OCI-LY7 (cell line): ENCODE measurements at regions not wholly inside any gene's neighbourhood (a gene's known extent, or its start where the extent isn't known, plus 50 kb on each side); places are given as distances from the start of the nearest gene placed in this dataset.

Experiments used
- BruUV-seq: library from RNA; stranded (reverse); fragments of 400-500 nt; replicated peaks from 2 replicates; lab custom pipeline; 2021; lab: Mats Ljungman, UMichigan
- CTCF ChIA-PET: fragments of 300-600 bp; sonication (Branson Sonifier 250); formaldehyde crosslinking; loops from one replicate; lab custom pipeline; 2022; ENCODE audit warnings: antibody characterized with exemption; ENCODE audit not compliant: unreplicated experiment; lab: Charles Lee
- POLR2A ChIA-PET: fragments of 300-600 bp; sonication (Branson Sonifier 250); formaldehyde crosslinking; loops from one replicate; lab custom pipeline; 2022; ENCODE audit warnings: antibody characterized with exemption; lab: Charles Lee
- DNase-seq: peaks from one replicate; pipeline ENCODE4 v3.0.0-alpha.2; 2015; ENCODE audit warnings: low spot score
- H2AFZ ChIP-seq: fragments of 200-600 bp; sonication (generic), shearing (Covaris generic); 2 replicates; pipeline ENCODE4 v1.6.1; 2014; ENCODE audit warnings: mild to moderate bottlenecking, antibody characterized with exemption, low read length, moderate library complexity
- H3K27ac ChIP-seq: fragments of 200-600 bp; sonication (generic); 2 replicates; pipeline ENCODE4 v1.5.1; 2014; ENCODE audit warnings: mixed run types, low read depth, mild to moderate bottlenecking, moderate library complexity, low read length, inconsistent platforms; ENCODE audit not compliant: poor library complexity, severe bottlenecking
- H3K36me3 ChIP-seq: fragments of 200-600 bp; sonication (generic); 2 replicates; pipeline ENCODE4 v1.6.1; 2014; ENCODE audit warnings: mild to moderate bottlenecking, antibody characterized with exemption, low read length, moderate library complexity, mixed read lengths; ENCODE audit not compliant: insufficient read depth
- H3K4me1 ChIP-seq: fragments of 200-600 bp; sonication (generic); 2 replicates; pipeline ENCODE4 v1.5.1; 2014; ENCODE audit warnings: mild to moderate bottlenecking, low read length; ENCODE audit not compliant: insufficient read depth, poor library complexity, severe bottlenecking
- H3K4me2 ChIP-seq: fragments of 200-600 bp; sonication (generic); 2 replicates; pipeline ENCODE4 v1.6.1; 2014; ENCODE audit warnings: mild to moderate bottlenecking, low read length
- H3K4me3 ChIP-seq: fragments of 200-600 bp; sonication (generic); 2 replicates; pipeline ENCODE4 v1.5.1; 2014; ENCODE audit warnings: mild to moderate bottlenecking, low read depth, low read length; ENCODE audit not compliant: poor library complexity, severe bottlenecking
- H3K79me2 ChIP-seq: fragments of 200-600 bp; sonication (generic); 2 replicates; pipeline ENCODE4 v1.6.1; 2016; ENCODE audit warnings: low read depth, mild to moderate bottlenecking, low read length, moderate library complexity, mixed read lengths; ENCODE audit not compliant: insufficient read depth
- H3K9me2 ChIP-seq: fragments of 200-600 bp; sonication (generic); 2 replicates; pipeline ENCODE4 v1.6.1; 2016; ENCODE audit warnings: mild to moderate bottlenecking, low read length, mixed read lengths; ENCODE audit not compliant: insufficient read depth
- H3K9me3 ChIP-seq: fragments of 200-600 bp; sonication (generic); 2 replicates; pipeline ENCODE4 v1.6.1; 2014; ENCODE audit warnings: mild to moderate bottlenecking, mixed run types, low read length, mixed read lengths
- H4K20me1 ChIP-seq: fragments of 200-600 bp; sonication (generic); 2 replicates; pipeline ENCODE4 v1.6.1; 2014; ENCODE audit warnings: mild to moderate bottlenecking, antibody characterized with exemption, low read length, moderate library complexity, mixed read lengths; ENCODE audit not compliant: insufficient read depth
- EZH2phosphoT487 ChIP-seq: fragments of 200-600 bp; sonication (generic); IDR thresholded peaks from 2 replicates; pipeline ENCODE4 v1.6.1; 2018; ENCODE audit warnings: low read depth, borderline replicate concordance, mild to moderate bottlenecking, mixed run types, antibody characterized with exemption, low read length, moderate library complexity, mixed read lengths
- intact Hi-C: fragments of 100-400 bp; cut with micrococcal nuclease; formaldehyde crosslinking; loops from one replicate; pipeline ENCODE4 v1.10.0; 2022; ENCODE audit not compliant: unreplicated experiment
- TF ChIP-seq, protein P1 (sequence below): fragments of 200-600 bp; sonication (generic); conservative IDR thresholded peaks from 2 replicates; pipeline ENCODE4 v1.5.1; 2014; ENCODE audit warnings: mild to moderate bottlenecking, antibody characterized with exemption, low read length, moderate library complexity, mixed read lengths

GRCh38 chr18:55119434-55119833 lies 160.2 kb upstream of the CCDC68 start:
- DNase-seq, result no peak
- TF ChIP-seq, protein P1, sequence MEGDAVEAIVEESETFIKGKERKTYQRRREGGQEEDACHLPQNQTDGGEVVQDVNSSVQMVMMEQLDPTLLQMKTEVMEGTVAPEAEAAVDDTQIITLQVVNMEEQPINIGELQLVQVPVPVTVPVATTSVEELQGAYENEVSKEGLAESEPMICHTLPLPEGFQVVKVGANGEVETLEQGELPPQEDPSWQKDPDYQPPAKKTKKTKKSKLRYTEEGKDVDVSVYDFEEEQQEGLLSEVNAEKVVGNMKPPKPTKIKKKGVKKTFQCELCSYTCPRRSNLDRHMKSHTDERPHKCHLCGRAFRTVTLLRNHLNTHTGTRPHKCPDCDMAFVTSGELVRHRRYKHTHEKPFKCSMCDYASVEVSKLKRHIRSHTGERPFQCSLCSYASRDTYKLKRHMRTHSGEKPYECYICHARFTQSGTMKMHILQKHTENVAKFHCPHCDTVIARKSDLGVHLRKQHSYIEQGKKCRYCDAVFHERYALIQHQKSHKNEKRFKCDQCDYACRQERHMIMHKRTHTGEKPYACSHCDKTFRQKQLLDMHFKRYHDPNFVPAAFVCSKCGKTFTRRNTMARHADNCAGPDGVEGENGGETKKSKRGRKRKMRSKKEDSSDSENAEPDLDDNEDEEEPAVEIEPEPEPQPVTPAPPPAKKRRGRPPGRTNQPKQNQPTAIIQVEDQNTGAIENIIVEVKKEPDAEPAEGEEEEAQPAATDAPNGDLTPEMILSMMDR, result no peak
- TF ChIP-seq EZH2phosphoT487, result no peak
- Histone ChIP-seq H3K4me2 (no peak overlapping the region), H3K79me2 (no peaks in the 10 kb centered on the region), H2AFZ (no peak overlapping the region), H3K9me3 (no peaks in the 10 kb centered on the region), H4K20me1 (no peaks in the 10 kb centered on the region), H3K9me2 (no peaks in the 10 kb centered on the region), H3K36me3 (no peaks in the 10 kb centered on the region), H3K4me1 (no peaks in the 10 kb centered on the region), H3K4me3 (no peak overlapping the region), H3K27ac (no peak overlapping the region)
- no TSS peak for BruUV-seq
- CTCF ChIA-PET, result no interaction called here
- POLR2A ChIA-PET, result no interaction called here
- intact Hi-C loops, result no loop called here

DNA sequence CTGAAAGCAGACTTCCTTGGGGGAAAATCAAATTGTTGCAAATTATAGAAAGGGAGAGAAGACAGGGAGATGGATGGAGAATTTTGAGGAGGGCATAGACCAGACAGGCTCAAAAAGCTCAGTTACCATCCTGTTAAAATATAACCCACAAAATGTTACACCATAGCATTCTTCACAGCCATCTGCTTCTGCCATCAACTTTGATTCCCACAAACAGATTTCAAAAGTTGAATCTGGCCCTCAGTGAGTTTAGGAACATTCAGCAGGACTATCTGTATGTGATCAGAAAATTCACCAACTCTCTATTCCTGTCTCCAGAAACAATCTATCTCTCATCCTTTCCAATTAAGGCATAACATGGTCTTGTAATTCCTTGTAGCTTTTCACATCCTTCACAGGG lies 159.8 kb upstream of the CCDC68 start:
- ChIA-PET CTCF (no interaction called here), POLR2A (no interaction called here)
- no peak overlapping the region for H3K4me2 ChIP-seq
- H3K27ac ChIP-seq, result no peak overlapping the region
- DNase-seq, result no peak
- H3K9me3 ChIP-seq, result no peaks in the 10 kb centered on the region
- H3K4me3 ChIP-seq, result no peak overlapping the region
- no peak overlapping the region for H2AFZ ChIP-seq
- H3K79me2 ChIP-seq, result no peaks in the 10 kb centered on the region
- no peaks in the 10 kb centered on the region for H4K20me1 ChIP-seq
- no peaks in the 10 kb centered on the region for H3K9me2 ChIP-seq
- intact Hi-C loops, result no loop called here
- no peaks in the 10 kb centered on the region for H3K36me3 ChIP-seq
- BruUV-seq, result no TSS peak
- H3K4me1 ChIP-seq, result no peaks in the 10 kb centered on the region
- TF ChIP-seq EZH2phosphoT487, result no peak
- TF ChIP-seq, protein P1, result no peak

DNA sequence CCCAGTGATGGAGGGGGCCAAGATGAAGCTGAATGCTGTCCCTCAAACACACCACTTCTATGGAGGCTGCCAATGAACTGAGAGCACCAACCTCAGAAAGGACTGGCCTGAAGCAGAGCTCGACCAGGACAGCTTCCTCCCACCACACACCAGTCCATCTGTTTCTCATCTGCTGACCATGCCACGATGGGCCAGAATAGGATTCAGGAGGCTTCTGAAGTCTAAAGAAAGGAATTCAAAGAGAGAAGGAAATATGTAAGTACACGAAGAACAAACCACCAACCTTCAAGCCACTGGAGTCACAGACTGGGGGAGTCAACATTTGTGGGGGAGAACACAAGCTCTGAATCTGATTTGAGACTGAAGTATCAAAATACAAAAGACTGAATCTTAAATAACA lies 157.6 kb upstream of the CCDC68 start:
- TF ChIP-seq EZH2phosphoT487, result no peak
- Histone ChIP-seq H2AFZ (no peak overlapping the region), H3K9me2 (no peaks in the 10 kb centered on the region), H3K27ac (no peak overlapping the region), H3K4me3 (no peak overlapping the region), H3K9me3 (no peaks in the 10 kb centered on the region), H3K4me1 (no peaks in the 10 kb centered on the region), H3K36me3 (no peaks in the 10 kb centered on the region), H3K4me2 (no peak overlapping the region), H4K20me1 (no peaks in the 10 kb centered on the region), H3K79me2 (no peaks in the 10 kb centered on the region)
- ChIA-PET CTCF (no interaction called here), POLR2A (no interaction called here)
- DNase-seq, result no peak
- no TSS peak for BruUV-seq
- intact Hi-C loops, result no loop called here
